ENCODE measurements at regions not wholly inside any gene's neighbourhood (a gene's known extent, or its start where the extent isn't known, plus 50 kb on each side); places are given as distances from the start of the nearest gene placed in this dataset.
"Not testable (repeated sequence)": the region's sequence is repeated elsewhere in the genome, so short reads cannot be mapped to it uniquely, and the experiment has no call there.

DNA sequence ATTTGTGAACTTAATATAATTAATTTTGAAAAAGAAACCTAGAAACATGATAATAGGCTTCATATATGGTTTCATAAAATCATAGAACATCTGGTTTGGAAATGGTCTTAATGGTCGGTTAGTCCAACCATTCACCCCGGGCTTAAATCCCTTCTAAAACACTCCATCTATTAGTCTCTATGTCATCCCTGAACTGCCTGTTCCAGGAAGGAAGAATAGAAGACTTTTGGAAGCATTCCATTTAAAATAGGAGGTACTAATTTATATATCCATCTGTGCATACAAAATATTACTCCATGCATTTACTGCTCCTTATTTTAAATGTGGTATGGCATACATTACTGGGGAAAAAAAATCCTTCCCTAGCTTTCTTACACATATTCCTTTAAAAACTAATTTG lies 262.2 kb upstream of the DDX53 start:
- in situ Hi-C loops (cut with HindIII; ENCODE audit: low sequenced_read_pairs), result no loop called here
- DNase-seq (ENCODE audit: low spot score), result no peak

DNA sequence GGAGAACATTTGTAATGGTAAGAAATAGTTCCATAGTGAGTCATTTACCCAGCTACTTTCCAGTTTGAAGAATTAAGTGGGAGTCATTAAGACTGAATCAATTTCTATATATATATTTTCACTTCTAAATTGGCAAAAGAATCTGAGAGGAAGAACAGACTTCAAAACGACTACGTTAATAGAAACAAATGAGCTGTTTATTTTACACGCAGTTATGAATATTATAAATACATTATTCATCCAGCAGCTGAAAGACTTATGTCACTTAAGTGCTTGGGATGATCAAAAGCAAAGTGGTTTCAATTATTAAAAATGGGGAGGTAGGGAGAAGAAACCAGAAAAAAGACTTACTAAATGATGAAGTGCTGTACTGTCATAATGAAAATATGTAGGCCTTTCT lies 260.5 kb upstream of the DDX53 start:
- DNase-seq (ENCODE audit: low spot score), result no peak
- in situ Hi-C loops (cut with HindIII; ENCODE audit: low sequenced_read_pairs), result no loop called here

- no peak for DNase-seq (ENCODE audit: low spot score)
- in situ Hi-C loops (cut with HindIII; ENCODE audit: low sequenced_read_pairs), result no loop called here
Measured at GRCh38 chrX:22740836-22741235, 258.9 kb upstream of the DDX53 start.

DNA sequence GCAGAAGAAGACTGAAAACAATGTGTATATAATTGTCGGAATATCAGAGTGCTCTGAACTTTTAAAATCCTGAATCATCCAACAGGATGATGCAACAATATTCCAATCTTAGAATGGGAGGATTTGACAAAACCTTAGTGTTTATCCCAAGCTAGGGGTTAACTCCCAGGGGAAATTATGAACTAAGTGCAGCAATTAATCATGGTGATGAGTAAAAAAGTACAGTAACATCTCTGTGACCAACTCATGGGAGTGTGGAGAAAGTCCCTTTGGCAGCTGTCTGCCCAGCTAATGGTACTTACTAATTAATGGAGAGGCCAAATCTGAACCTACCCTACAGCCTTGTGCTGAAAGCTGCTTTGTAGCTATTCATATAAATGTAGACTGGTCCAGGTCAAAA lies 257.6 kb upstream of the DDX53 start:
- in situ Hi-C loops (cut with HindIII; ENCODE audit: low sequenced_read_pairs), result no loop called here
- no peak for DNase-seq (ENCODE audit: low spot score)

DNA sequence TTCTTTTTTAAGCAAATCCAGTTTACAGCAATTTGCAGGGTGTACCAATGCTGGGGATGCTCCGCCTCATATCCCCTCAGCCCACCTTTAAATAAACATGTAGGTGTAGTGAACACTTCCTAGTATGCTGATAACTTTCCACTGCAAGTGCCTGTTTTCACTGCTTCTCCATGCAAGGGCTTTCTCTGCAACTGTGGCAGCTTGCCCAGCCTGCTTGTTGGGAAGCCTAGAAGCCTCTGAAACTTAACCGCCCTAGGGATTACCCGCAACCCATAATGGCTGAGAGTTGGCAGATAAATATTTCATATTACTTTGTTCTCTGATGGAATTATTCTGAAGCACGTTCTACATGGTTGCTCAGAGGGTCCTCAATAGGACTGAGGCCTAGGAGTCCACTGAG lies 253.7 kb upstream of the DDX53 start:
- DNase-seq (ENCODE audit: low spot score), result no peak
- in situ Hi-C loops (cut with HindIII; ENCODE audit: low sequenced_read_pairs), result no loop called here

DNA sequence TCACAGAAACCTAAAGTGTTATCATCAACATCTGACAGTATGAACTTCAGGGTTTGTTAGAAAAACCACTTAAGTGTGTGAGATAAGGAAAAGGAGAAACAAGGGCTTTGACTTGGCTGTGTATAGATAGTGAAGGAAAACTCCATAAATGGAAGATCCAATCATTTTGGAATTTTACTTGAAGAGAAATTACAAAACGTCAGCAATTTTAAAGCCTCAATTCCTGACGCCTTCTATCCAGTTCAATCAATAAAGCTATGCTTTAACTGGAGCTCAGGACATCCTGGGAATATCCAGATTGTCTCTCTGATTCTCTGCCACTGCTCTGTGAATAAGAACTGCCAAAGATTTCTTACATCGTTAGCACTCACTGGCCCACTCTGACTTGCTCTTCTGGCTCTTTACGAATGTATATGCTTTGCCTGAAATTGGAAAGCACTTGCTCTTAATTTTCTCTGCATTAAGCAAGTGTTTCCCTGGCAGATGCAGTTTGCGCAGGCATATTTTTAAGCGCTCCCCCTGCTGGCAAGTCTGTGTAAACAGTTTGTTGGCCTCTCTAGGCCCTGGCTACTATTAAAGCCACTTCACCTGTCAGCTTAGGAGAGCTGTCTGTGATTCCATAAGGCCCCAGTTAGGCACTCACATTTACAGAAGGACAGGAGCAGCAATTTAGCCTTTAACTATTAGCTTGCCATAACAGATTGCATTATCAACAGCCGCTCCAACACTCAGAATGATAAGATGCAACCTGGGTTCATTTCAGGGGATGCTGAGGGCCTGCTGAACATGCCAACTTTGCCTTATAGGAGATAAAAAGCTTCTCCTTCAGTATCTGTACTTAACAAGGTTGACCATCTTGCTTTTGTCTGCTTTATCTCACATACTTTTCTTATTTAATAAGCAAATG lies 251.4 kb upstream of the DDX53 start:
- in situ Hi-C loops (cut with HindIII; ENCODE audit: low sequenced_read_pairs), result no loop called here
- DNase-seq (ENCODE audit: low spot score), result peak; percentile 78

- no peak for DNase-seq (ENCODE audit: low spot score)
- in situ Hi-C loops (cut with HindIII; ENCODE audit: low sequenced_read_pairs), result no loop called here
Measured at GRCh38 chrX:22758807-22759481, 240.8 kb upstream of the DDX53 start.

GRCh38 chrX:22760513-22761057 lies 239.2 kb upstream of the DDX53 start:
- no peak for DNase-seq (ENCODE audit: low spot score)
- in situ Hi-C loops (cut with HindIII; ENCODE audit: low sequenced_read_pairs), result no loop called here

DNA sequence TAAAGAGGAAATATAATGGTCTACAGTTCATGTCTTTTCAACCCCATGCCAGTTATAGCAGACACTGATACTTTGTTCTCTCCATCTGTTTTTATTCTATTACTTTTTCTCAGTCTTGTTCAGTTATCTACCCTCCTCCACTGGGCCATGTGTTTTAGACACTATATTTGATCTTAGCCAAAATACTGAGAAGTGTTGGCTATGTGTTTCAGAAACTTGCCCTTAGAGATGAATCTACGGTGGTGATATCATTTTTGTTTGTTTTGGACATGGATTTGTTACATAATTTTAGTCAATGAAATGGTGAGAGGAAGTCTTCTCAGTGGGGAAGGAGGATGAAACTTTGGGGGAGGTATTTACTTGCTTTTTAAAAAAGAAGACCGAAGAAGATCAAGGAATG lies 211.5 kb upstream of the DDX53 start:
- in situ Hi-C loops (cut with HindIII; ENCODE audit: low sequenced_read_pairs), result no loop called here
- no peak for DNase-seq (ENCODE audit: low spot score)

DNA sequence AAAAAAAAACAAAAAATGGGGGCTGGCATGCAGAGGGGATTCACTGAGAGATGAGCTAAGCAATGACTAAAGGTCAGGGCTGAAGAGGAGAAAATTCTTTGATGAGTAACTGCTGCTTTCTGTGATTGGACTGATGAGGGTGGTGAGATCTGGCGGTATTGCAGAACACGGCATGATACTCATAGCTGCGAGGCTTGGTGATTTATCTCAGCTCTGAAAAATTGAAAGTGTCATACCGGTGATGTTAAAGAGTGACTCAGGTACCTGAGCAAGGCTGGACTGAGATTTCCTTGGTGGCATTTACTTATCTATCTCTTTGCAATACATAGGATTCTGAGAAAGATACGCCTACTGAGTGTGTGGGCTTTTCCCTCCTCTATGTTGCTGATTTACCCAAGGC lies 204.1 kb upstream of the DDX53 start:
- no peak for DNase-seq (ENCODE audit: low spot score)
- in situ Hi-C loops (cut with HindIII; ENCODE audit: low sequenced_read_pairs), result no loop called here

GRCh38 chrX:22800360-22800759 lies 199.4 kb upstream of the DDX53 start:
- DNase-seq (ENCODE audit: low spot score), result no peak
- in situ Hi-C loops (cut with HindIII; ENCODE audit: low sequenced_read_pairs), result no loop called here

GRCh38 chrX:22800806-22801205 lies 199.0 kb upstream of the DDX53 start:
- in situ Hi-C loops (cut with HindIII; ENCODE audit: low sequenced_read_pairs), result no loop called here

GRCh38 chrX:22803353-22803752 lies 196.4 kb upstream of the DDX53 start:
- no peak for DNase-seq (ENCODE audit: low spot score)
- in situ Hi-C loops (cut with HindIII; ENCODE audit: low sequenced_read_pairs), result no loop called here

More at GRCh38 chrX:22800806-22801205, 199.0 kb upstream of the DDX53 start:
- DNase-seq (ENCODE audit: low spot score), result no peak

- in situ Hi-C loops (cut with HindIII; ENCODE audit: low sequenced_read_pairs), result no loop called here
- DNase-seq (ENCODE audit: low spot score), result no peak
Measured at GRCh38 chrX:22810876-22811275, 188.9 kb upstream of the DDX53 start.

- no peak for DNase-seq (ENCODE audit: low spot score)
- in situ Hi-C loops (cut with HindIII; ENCODE audit: low sequenced_read_pairs), result no loop called here
Measured at GRCh38 chrX:22818061-22818460, 181.7 kb upstream of the DDX53 start.

- in situ Hi-C loops (cut with HindIII; ENCODE audit: low sequenced_read_pairs), result no loop called here
- no peak for DNase-seq (ENCODE audit: low spot score)
Measured at GRCh38 chrX:22855693-22856092, 144.1 kb upstream of the DDX53 start.

- DNase-seq (ENCODE audit: low spot score), result no peak
- in situ Hi-C loops (cut with HindIII; ENCODE audit: low sequenced_read_pairs), result no loop called here
Measured at GRCh38 chrX:22859642-22860041, 140.1 kb upstream of the DDX53 start.

DNA sequence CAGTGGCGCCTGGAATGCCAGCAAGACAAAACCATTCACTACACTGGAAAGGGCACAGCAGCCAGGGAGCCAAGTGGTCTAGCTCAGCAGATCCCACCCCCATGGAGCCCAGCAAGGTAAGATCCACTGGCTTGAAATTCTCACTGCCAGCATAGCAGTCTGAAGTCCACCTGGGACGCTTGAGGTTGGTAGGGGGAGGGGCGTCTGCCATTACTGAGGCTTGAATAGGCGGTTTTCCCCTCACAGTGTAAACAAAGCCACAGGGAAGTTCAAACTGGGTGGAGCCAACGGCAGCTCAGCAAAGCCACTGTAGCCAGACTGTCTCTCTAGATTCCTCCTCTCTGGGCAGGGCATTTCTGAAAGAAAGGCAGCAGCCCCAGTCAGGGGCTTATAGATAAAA lies 133.0 kb upstream of the DDX53 start:
- DNase-seq (ENCODE audit: low spot score); in situ Hi-C loops (cut with HindIII; ENCODE audit: low sequenced_read_pairs): not testable (repeated sequence)

GRCh38 chrX:22882543-22882942 lies 117.2 kb upstream of the DDX53 start:
- no peak for DNase-seq (ENCODE audit: low spot score)
- in situ Hi-C loops (cut with HindIII; ENCODE audit: low sequenced_read_pairs), result no loop called here

DNA sequence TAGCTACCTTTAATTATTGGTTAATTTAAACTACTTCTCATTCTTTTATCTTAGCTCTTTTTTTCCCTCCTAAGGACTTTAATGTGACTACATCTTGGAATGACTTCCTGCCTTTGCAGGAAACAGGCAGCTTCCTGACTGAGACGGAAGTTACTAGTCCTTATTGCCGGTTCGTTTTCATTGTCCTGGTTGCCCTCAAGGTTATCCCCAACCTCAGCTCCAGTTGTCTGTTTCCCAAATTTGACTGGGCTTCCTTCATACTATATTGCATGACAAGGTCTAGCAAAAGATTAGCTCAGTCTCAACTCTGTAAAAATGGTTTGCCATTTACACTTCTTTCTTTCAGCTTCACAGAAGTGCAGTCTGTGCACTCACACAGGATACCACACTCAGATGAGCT lies 109.9 kb upstream of the DDX53 start:
- in situ Hi-C loops (cut with HindIII; ENCODE audit: low sequenced_read_pairs), result no loop called here
- DNase-seq (ENCODE audit: low spot score), result no peak
